CD4-positive, alpha-beta memory T cell (primary cell): ENCODE measurements at regions not wholly inside any gene's neighbourhood (a gene's known extent, or its start where the extent isn't known, plus 50 kb on each side); places are given as distances from the start of the nearest gene placed in this dataset.

Experiments
- CTCF ChIA-PET: fragments of 350-600 bp; sonication (Branson Sonifier 250); formaldehyde crosslinking; loops from one replicate; lab custom pipeline; 2021; ENCODE audit warnings: inconsistent platforms; ENCODE audit not compliant: partially characterized antibody; lab: Charles Lee
- POLR2A ChIA-PET: fragments of 350-600 bp; sonication (Branson Sonifier 250); formaldehyde crosslinking; loops from one replicate; lab custom pipeline; 2021; ENCODE audit not compliant: partially characterized antibody; lab: Charles Lee
- DNase-seq, 5 donors: peaks; one replicate each; pipeline versions ENCODE4 v3.0.0 to v3.0.0-alpha.2; 2020 to 2022; ENCODE audit warnings: mixed read lengths in 1 of 5
- H3K27ac ChIP-seq: one replicate; pipeline ENCODE4 v1.7.0; 2013; ENCODE audit warnings: low read depth, low read length
- H3K27me3 ChIP-seq: 2 replicates; pipeline ENCODE4 v1.7.0; 2013; ENCODE audit warnings: mild to moderate bottlenecking, low read length, moderate library complexity; ENCODE audit not compliant: insufficient read depth
- H3K36me3 ChIP-seq: 2 replicates; pipeline ENCODE4 v1.7.0; 2013; ENCODE audit warnings: mild to moderate bottlenecking, low read length, moderate library complexity; ENCODE audit not compliant: insufficient read depth
- H3K4me1 ChIP-seq: 2 replicates; pipeline ENCODE4 v1.7.0; 2013; ENCODE audit warnings: mild to moderate bottlenecking, low read length, moderate library complexity; ENCODE audit not compliant: insufficient read depth
- H3K4me3 ChIP-seq, 2 donors: one replicate each; pipeline ENCODE4 v1.7.0; 2013; ENCODE audit warnings: low read length in 2 of 2, mild to moderate bottlenecking in 1 of 2
- H3K9me3 ChIP-seq, 2 donors: one replicate each; pipeline ENCODE4 v1.7.0; 2013; ENCODE audit warnings: low read length in 2 of 2, control low read depth in 1 of 2; ENCODE audit not compliant: control insufficient read depth in 1 of 2
- H3K27ac Mint-ChIP-seq, 7 donors: one replicate each; pipeline ENCODE4 v1.8.0; 2020 to 2021; ENCODE audit warnings: mixed read lengths in 7 of 7, mild to moderate bottlenecking in 6 of 7, inconsistent platforms in 3 of 7, moderate library complexity in 3 of 7
- H3K27me3 Mint-ChIP-seq, 2 donors: one replicate each; pipeline ENCODE4 v1.8.0; 2020 to 2021; ENCODE audit warnings: mixed read lengths in 2 of 2
- H3K36me3 Mint-ChIP-seq, 2 donors: one replicate each; pipeline ENCODE4 v1.8.0; 2020 to 2021; ENCODE audit warnings: mixed read lengths in 2 of 2, inconsistent platforms in 1 of 2, mild to moderate bottlenecking in 1 of 2
- H3K4me1 Mint-ChIP-seq, 4 donors: one replicate each; pipeline ENCODE4 v1.8.0; 2020 to 2021; ENCODE audit warnings: mixed read lengths in 4 of 4, mild to moderate bottlenecking in 1 of 4
- H3K4me3 Mint-ChIP-seq, 8 donors: one replicate each; pipeline ENCODE4 v1.8.0; 2020 to 2021; ENCODE audit warnings: mixed read lengths in 8 of 8, mild to moderate bottlenecking in 7 of 8, moderate library complexity in 6 of 8, inconsistent platforms in 3 of 8
- H3K9me3 Mint-ChIP-seq, 8 donors: one replicate each; pipeline ENCODE4 v1.8.0; 2020 to 2021; ENCODE audit warnings: mixed read lengths in 8 of 8, mild to moderate bottlenecking in 5 of 8, inconsistent platforms in 3 of 8, moderate library complexity in 1 of 8
- intact Hi-C: fragments of 100-400 bp; cut with micrococcal nuclease; formaldehyde crosslinking; loops from one replicate; pipeline ENCODE4 v1.15.1; 2023

GRCh38 chr4:154998773-154999172 lies 209.7 kb upstream of the NPY2R start:
- Histone ChIP-seq H3K27me3 (no peaks in the 10 kb centered on the region), H3K4me3 (no peak overlapping the region), H3K36me3 (no peaks in the 10 kb centered on the region), H3K27ac (no peak overlapping the region), H3K4me1 (no peaks in the 10 kb centered on the region), H3K9me3 (no peaks in the 10 kb centered on the region)
- Mint-ChIP-seq H3K9me3 (peaks cover 0 to 4% (median 0%) of the 10 kb centered on the region in 8 donors), H3K27ac (no peak overlapping the region), H3K4me1 (no peaks in the 10 kb centered on the region), H3K4me3 (no peak overlapping the region), H3K36me3 (no peaks in the 10 kb centered on the region), H3K27me3 (peaks cover 0 to 4% of the 10 kb centered on the region in 2 donors)
- ChIA-PET POLR2A (no interaction called here), CTCF (no interaction called here)
- DNase-seq = no peak
- intact Hi-C loops = no loop called here

DNA sequence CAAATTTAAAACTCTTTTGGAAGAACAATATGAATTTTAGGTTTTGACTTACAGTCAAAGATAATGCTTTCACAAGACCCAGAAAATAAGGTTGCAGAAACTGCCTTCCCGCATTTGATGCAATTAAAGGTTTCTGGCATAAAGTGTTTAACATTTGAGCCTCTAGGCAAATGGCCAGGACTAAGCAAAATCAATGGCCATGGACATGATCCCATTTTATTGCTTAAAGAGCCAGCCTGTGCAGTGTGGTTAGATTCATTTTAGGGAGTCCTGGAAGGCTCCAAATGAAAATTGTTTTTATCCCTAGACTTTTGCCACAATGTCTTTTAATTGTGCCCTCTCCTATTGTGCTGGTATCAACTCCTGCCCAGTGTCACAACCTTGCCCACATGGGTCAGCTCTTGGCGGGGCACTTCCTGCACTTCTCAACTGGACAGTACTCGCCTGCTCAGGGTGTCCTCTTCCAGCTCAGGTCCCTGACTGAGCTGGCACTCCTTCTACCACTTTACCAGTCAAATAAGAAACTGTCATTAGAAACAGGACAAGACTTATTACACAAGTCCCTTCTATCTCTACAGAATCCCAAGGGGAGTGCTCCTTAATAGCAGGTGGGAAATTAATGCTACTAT lies 208.4 kb upstream of the NPY2R start:
- no peaks in the 10 kb centered on the region for H3K9me3 ChIP-seq
- Mint-ChIP-seq H3K4me3 (no peak overlapping the region), H3K4me1 (no peaks in the 10 kb centered on the region), H3K36me3 (no peaks in the 10 kb centered on the region), H3K9me3 (peaks cover 0 to 4% (median 0%) of the 10 kb centered on the region in 8 donors), H3K27me3 (peaks cover 0 to 4% of the 10 kb centered on the region in 2 donors), H3K27ac (no peak overlapping the region)
- no peaks in the 10 kb centered on the region for H3K36me3 ChIP-seq
- H3K27ac ChIP-seq = no peak overlapping the region
- DNase-seq = no peak
- CTCF ChIA-PET = no interaction called here
- H3K4me1 ChIP-seq = no peaks in the 10 kb centered on the region
- intact Hi-C loops = no loop called here
- POLR2A ChIA-PET = no interaction called here
- H3K4me3 ChIP-seq = no peak overlapping the region
- H3K27me3 ChIP-seq = no peaks in the 10 kb centered on the region

DNA sequence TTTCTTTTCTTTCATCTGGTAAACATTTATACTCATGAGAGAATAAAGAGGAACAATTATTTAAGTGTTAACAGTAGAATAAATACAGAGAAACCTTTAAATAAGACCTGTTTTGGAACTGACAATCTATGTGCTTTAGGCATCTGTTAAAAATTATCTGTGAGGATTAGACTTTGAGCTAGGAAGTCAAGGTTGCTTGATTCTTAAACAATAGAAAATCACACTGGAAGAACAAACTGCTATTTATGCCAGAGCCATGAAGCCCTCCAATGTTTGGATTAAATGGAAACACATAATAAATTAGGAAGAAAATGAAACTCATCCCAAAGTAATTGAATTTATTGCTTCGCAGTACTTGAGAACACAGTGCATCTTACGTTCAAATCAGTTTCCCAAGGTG lies 207.2 kb upstream of the NPY2R start:
- ChIA-PET POLR2A (no interaction called here), CTCF (no interaction called here)
- H3K4me1 Mint-ChIP-seq = no peaks in the 10 kb centered on the region
- Histone ChIP-seq H3K27ac (no peak overlapping the region), H3K4me1 (no peaks in the 10 kb centered on the region), H3K9me3 (no peaks in the 10 kb centered on the region), H3K4me3 (no peak overlapping the region), H3K27me3 (no peaks in the 10 kb centered on the region), H3K36me3 (no peaks in the 10 kb centered on the region)
- intact Hi-C loops = no loop called here
- no peak overlapping the region for H3K4me3 Mint-ChIP-seq
- peaks cover 0 to 4% (median 0%) of the 10 kb centered on the region in 8 donors for H3K9me3 Mint-ChIP-seq
- H3K27ac Mint-ChIP-seq = no peak overlapping the region
- DNase-seq = no peak
- no peaks in the 10 kb centered on the region for H3K27me3 Mint-ChIP-seq
- H3K36me3 Mint-ChIP-seq = no peaks in the 10 kb centered on the region

GRCh38 chr4:155005395-155006090 lies 202.9 kb upstream of the NPY2R start:
- Histone ChIP-seq H3K27me3 (no peaks in the 10 kb centered on the region), H3K9me3 (no peaks in the 10 kb centered on the region), H3K36me3 (no peaks in the 10 kb centered on the region), H3K4me3 (no peak overlapping the region), H3K4me1 (no peaks in the 10 kb centered on the region), H3K27ac (no peak overlapping the region)
- CTCF ChIA-PET = no interaction called here
- H3K36me3 Mint-ChIP-seq = no peaks in the 10 kb centered on the region
- no peaks in the 10 kb centered on the region for H3K4me1 Mint-ChIP-seq
- POLR2A ChIA-PET = no interaction called here
- H3K4me3 Mint-ChIP-seq = no peak overlapping the region
- intact Hi-C loops = no loop called here
- H3K27me3 Mint-ChIP-seq = no peaks in the 10 kb centered on the region
- no peak overlapping the region for H3K27ac Mint-ChIP-seq
- H3K9me3 Mint-ChIP-seq = peaks cover 0 to 6% (median 0%) of the 10 kb centered on the region in 8 donors
- no peak for DNase-seq

GRCh38 chr4:155007660-155008176 lies 200.7 kb upstream of the NPY2R start:
- H3K4me3 Mint-ChIP-seq = no peak overlapping the region
- no peaks in the 10 kb centered on the region for H3K36me3 Mint-ChIP-seq
- no peak for DNase-seq
- Histone ChIP-seq H3K4me3 (no peak overlapping the region), H3K36me3 (no peaks in the 10 kb centered on the region), H3K27me3 (no peaks in the 10 kb centered on the region), H3K4me1 (no peaks in the 10 kb centered on the region), H3K27ac (no peak overlapping the region), H3K9me3 (no peaks in the 10 kb centered on the region)
- ChIA-PET POLR2A (no interaction called here), CTCF (no interaction called here)
- H3K27me3 Mint-ChIP-seq = no peaks in the 10 kb centered on the region
- H3K4me1 Mint-ChIP-seq = no peaks in the 10 kb centered on the region
- H3K9me3 Mint-ChIP-seq = peaks cover 0 to 3% (median 0%) of the 10 kb centered on the region in 8 donors
- no peak overlapping the region for H3K27ac Mint-ChIP-seq
- intact Hi-C loops = no loop called here

DNA sequence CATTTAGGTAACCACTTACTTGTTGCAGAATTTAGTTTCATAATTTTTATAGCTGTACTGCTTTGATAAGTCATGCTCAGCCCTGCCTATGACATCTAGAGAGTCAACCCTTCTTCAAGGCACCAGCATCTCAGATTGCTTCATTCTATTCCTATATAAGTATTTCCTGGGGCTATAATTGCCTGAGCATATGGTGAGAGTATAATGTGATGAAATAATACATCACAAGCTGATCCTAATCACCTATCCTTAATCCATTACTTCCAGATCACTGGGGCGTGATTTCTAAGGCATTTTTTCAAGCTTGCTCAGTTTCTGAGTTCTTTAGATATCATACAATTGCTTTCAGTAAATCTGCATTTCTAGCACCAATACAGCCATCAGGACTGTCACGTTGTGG lies 200.0 kb upstream of the NPY2R start:
- no peak for DNase-seq
- Mint-ChIP-seq H3K4me3 (no peak overlapping the region), H3K4me1 (no peaks in the 10 kb centered on the region), H3K36me3 (no peaks in the 10 kb centered on the region), H3K27me3 (no peaks in the 10 kb centered on the region), H3K9me3 (peaks cover 0 to 3% (median 0%) of the 10 kb centered on the region in 8 donors), H3K27ac (no peak overlapping the region)
- no peaks in the 10 kb centered on the region for H3K27me3 ChIP-seq
- no peaks in the 10 kb centered on the region for H3K4me1 ChIP-seq
- H3K36me3 ChIP-seq = no peaks in the 10 kb centered on the region
- ChIA-PET CTCF (no interaction called here), POLR2A (no interaction called here)
- H3K9me3 ChIP-seq = no peaks in the 10 kb centered on the region
- intact Hi-C loops = no loop called here
- no peak overlapping the region for H3K4me3 ChIP-seq
- H3K27ac ChIP-seq = no peak overlapping the region

GRCh38 chr4:155009288-155009687 lies 199.1 kb upstream of the NPY2R start:
- no peak overlapping the region for H3K4me3 Mint-ChIP-seq
- Histone ChIP-seq H3K36me3 (no peaks in the 10 kb centered on the region), H3K9me3 (no peaks in the 10 kb centered on the region), H3K27me3 (no peaks in the 10 kb centered on the region), H3K27ac (no peak overlapping the region), H3K4me3 (no peak overlapping the region), H3K4me1 (no peaks in the 10 kb centered on the region)
- intact Hi-C loops = no loop called here
- H3K4me1 Mint-ChIP-seq = no peaks in the 10 kb centered on the region
- CTCF ChIA-PET = no interaction called here
- H3K27me3 Mint-ChIP-seq = peaks cover 0 to under 1% of the 10 kb centered on the region in 2 donors
- no peak overlapping the region for H3K27ac Mint-ChIP-seq
- H3K9me3 Mint-ChIP-seq = peaks cover 0 to 4% (median 1%) of the 10 kb centered on the region in 8 donors
- POLR2A ChIA-PET = no interaction called here
- H3K36me3 Mint-ChIP-seq = no peaks in the 10 kb centered on the region
- no peak for DNase-seq
